ENCODE measurements at regions not wholly inside any gene's neighbourhood (a gene's known extent, or its start where the extent isn't known, plus 50 kb on each side); places are given as distances from the start of the nearest gene placed in this dataset.

DNA sequence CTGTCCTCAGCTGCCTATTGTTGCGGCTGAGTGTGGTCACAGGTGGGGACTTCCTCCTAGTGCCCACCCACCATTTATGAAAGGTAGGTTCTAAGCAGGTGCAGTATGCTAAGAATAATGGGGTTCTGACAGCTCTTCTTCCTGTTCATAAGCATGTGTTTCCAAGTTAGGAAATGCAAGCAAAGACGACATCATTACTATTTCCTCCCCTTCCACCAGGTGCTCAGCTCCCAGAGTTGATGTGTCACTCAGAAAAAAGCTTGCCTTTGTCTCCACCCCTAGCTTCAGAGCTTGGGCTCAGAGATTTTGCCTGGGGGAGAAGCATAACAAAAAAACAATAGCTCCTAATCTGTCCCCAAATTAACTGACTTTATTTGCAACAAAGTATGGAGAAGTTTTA lies 1076.7 kb downstream of the NR2F1-AS1 start:
- intact Hi-C loops (cut with DNase I; ENCODE audit: low total_unique reads): no loop called here
- no peaks in the 10 kb centered on the region for H3K36me3 ChIP-seq
- no peak overlapping the region for H3K27ac ChIP-seq
- TF ChIP-seq, protein P1, sequence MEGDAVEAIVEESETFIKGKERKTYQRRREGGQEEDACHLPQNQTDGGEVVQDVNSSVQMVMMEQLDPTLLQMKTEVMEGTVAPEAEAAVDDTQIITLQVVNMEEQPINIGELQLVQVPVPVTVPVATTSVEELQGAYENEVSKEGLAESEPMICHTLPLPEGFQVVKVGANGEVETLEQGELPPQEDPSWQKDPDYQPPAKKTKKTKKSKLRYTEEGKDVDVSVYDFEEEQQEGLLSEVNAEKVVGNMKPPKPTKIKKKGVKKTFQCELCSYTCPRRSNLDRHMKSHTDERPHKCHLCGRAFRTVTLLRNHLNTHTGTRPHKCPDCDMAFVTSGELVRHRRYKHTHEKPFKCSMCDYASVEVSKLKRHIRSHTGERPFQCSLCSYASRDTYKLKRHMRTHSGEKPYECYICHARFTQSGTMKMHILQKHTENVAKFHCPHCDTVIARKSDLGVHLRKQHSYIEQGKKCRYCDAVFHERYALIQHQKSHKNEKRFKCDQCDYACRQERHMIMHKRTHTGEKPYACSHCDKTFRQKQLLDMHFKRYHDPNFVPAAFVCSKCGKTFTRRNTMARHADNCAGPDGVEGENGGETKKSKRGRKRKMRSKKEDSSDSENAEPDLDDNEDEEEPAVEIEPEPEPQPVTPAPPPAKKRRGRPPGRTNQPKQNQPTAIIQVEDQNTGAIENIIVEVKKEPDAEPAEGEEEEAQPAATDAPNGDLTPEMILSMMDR (IDR thresholded peaks at IDR 0.05 in 8 of 11, conservative IDR thresholded peaks at IDR 0.05 in 3 of 11): no peak
- no peak for TF ChIP-seq POLR2A (IDR thresholded peaks at IDR 0.05)
- TF ChIP-seq POLR2AphosphoS5 (IDR thresholded peaks at IDR 0.05): no peak
- no peak for DNase-seq
- H3K9me3 ChIP-seq: peaks cover 0 to 16% (median 14%) of the 10 kb centered on the region in 8 donors
- H3K4me1 ChIP-seq: no peaks in the 10 kb centered on the region
- H3K27me3 ChIP-seq (replicated peaks in 1 of 7): no peaks in the 10 kb centered on the region
- no peak overlapping the region for H3K4me3 ChIP-seq
- 40 to 52% (median 50%) methylated on average over 2 of the region's 2 CpGs for WGBS, 5 donors

DNA sequence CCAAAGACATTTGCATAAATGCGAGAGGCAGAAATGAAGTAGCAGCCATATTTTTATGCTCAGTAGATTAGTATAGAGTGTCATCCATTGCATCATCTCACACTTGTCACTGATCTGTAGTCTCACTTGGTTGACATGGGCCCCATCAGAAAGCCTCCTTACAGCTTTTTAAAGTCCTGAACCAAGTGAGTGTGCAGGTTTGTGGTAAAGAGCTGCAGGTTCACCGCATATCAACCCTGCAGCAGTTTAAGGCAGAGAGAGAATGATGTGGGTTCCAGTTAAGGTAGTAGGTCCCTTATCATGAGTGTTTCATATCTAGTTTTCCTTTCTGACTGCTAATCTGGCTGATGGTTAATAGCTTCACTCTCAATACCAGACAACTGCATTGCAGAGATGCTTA lies 1080.3 kb downstream of the NR2F1-AS1 start:
- H3K36me3 ChIP-seq: no peaks in the 10 kb centered on the region
- no peaks in the 10 kb centered on the region for H3K4me1 ChIP-seq
- H3K9me3 ChIP-seq: no peaks in the 10 kb centered on the region
- H3K27ac ChIP-seq: no peak overlapping the region
- no peak overlapping the region for H3K4me3 ChIP-seq
- no peak for DNase-seq
- WGBS, 5 donors: 90 to 97% (median 94%) methylated on average over 2 of the region's 2 CpGs
- intact Hi-C loops (cut with DNase I; ENCODE audit: low total_unique reads): no loop called here
- no peak for TF ChIP-seq POLR2AphosphoS5 (IDR thresholded peaks at IDR 0.05)
- TF ChIP-seq POLR2A (IDR thresholded peaks at IDR 0.05): no peak
- TF ChIP-seq, protein P1 (IDR thresholded peaks at IDR 0.05 in 8 of 11, conservative IDR thresholded peaks at IDR 0.05 in 3 of 11): no peak
- H3K27me3 ChIP-seq (replicated peaks in 1 of 7): no peaks in the 10 kb centered on the region

DNA sequence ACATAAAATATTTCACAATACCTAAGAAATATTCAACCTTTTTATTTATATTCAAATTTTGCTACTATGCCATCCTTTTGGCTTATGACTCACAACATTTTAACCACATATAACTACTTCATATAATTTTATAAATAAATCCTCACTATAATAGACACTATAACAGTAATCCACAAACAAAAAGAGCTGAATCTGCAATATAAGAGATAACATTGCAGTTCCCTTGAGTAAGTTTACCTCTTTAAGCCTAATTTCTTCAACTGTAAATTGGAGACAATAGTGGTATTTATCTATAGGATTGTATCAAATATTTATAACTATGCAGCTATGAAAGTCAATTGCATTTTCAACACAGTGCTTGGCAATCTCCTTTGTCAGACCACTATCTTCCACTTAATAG lies 1084.5 kb downstream of the NR2F1-AS1 start:
- no peaks in the 10 kb centered on the region for H3K27me3 ChIP-seq (replicated peaks in 1 of 7)
- no peak for DNase-seq
- no peaks in the 10 kb centered on the region for H3K36me3 ChIP-seq
- TF ChIP-seq POLR2AphosphoS5 (IDR thresholded peaks at IDR 0.05): no peak
- TF ChIP-seq POLR2A (IDR thresholded peaks at IDR 0.05): no peak
- TF ChIP-seq, protein P1 (IDR thresholded peaks at IDR 0.05 in 8 of 11, conservative IDR thresholded peaks at IDR 0.05 in 3 of 11): no peak
- H3K4me1 ChIP-seq: no peaks in the 10 kb centered on the region
- no peaks in the 10 kb centered on the region for H3K9me3 ChIP-seq
- intact Hi-C loops (cut with DNase I; ENCODE audit: low total_unique reads): no loop called here
- no peak overlapping the region for H3K27ac ChIP-seq
- H3K4me3 ChIP-seq: no peak overlapping the region

DNA sequence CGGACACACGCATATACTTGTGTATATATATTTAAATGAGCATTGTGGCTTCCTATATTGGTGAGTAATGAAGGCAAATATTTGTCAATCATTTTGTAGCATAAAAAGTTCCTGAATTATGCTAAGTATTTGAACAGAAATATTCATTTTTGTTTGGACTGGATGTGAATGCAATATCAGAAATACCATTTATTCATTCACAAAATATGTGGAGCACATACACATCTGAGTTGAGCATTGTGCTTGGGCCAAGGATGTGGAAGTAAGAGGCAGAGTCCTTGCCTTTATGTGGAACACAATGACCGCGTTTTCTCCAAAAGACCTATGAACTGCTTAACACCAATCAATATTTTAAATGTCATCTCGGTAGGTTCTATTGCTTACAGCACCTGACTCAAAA lies 1086.5 kb downstream of the NR2F1-AS1 start:
- intact Hi-C loops (cut with DNase I; ENCODE audit: low total_unique reads): no loop called here
- 76 to 92% (median 85%) methylated on average over 5 of the region's 5 CpGs for WGBS, 5 donors
- TF ChIP-seq POLR2AphosphoS5 (IDR thresholded peaks at IDR 0.05): no peak
- TF ChIP-seq POLR2A (IDR thresholded peaks at IDR 0.05): no peak
- TF ChIP-seq, protein P1 (IDR thresholded peaks at IDR 0.05 in 8 of 11, conservative IDR thresholded peaks at IDR 0.05 in 3 of 11): no peak
- H3K9me3 ChIP-seq: no peaks in the 10 kb centered on the region
- no peak overlapping the region for H3K27ac ChIP-seq
- no peak for DNase-seq
- no peak overlapping the region for H3K4me3 ChIP-seq
- no peaks in the 10 kb centered on the region for H3K4me1 ChIP-seq
- H3K27me3 ChIP-seq (replicated peaks in 1 of 7): no peaks in the 10 kb centered on the region
- no peaks in the 10 kb centered on the region for H3K36me3 ChIP-seq

Measured in spleen (tissue), 11 donors.